AG09309 (cell line): ENCODE measurements at regions not wholly inside any gene's neighbourhood (a gene's known extent, or its start where the extent isn't known, plus 50 kb on each side); places are given as distances from the start of the nearest gene placed in this dataset.

ENCODE experiments used
- DNase-seq: peaks from one replicate; pipeline ENCODE4 v3.0.0-alpha.2; 2010; ENCODE audit warnings: low read depth
- H3K4me3 ChIP-seq: 2 replicates; pipeline ENCODE4 v1.5.1; 2011; ENCODE audit warnings: mild to moderate bottlenecking, low read depth, low read length, moderate library complexity; ENCODE audit not compliant: control insufficient read depth
- CTCF ChIP-seq: IDR thresholded peaks from 2 replicates; pipeline ENCODE4 v1.5.1; 2011; ENCODE audit warnings: mild to moderate bottlenecking, low read depth, low read length, inconsistent platforms; ENCODE audit not compliant: insufficient read depth, control insufficient read depth; ENCODE audit errors: missing control alignments

GRCh38 chr4:14070289-14070880, 442.9 kb upstream of the BOD1L1 start:
- TF ChIP-seq CTCF, result no peak
- no peak overlapping the region for H3K4me3 ChIP-seq
- DNase-seq, result no peak

GRCh38 chr4:14072506-14072905, 445.0 kb upstream of the BOD1L1 start:
- no peak for TF ChIP-seq CTCF
- no peak overlapping the region for H3K4me3 ChIP-seq
- DNase-seq, result no peak

- no peak for DNase-seq
- H3K4me3 ChIP-seq, result no peak overlapping the region
- no peak for TF ChIP-seq CTCF
Observed at GRCh38 chr4:14076776-14077175, 449.3 kb upstream of the BOD1L1 start.

GRCh38 chr4:14078326-14078725, 450.8 kb upstream of the BOD1L1 start:
- H3K4me3 ChIP-seq, result no peak overlapping the region
- no peak for TF ChIP-seq CTCF
- no peak for DNase-seq

GRCh38 chr4:14079601-14080000, 452.1 kb upstream of the BOD1L1 start:
- DNase-seq, result no peak
- no peak for TF ChIP-seq CTCF
- H3K4me3 ChIP-seq, result no peak overlapping the region

GRCh38 chr4:14083150-14083549, 455.6 kb upstream of the BOD1L1 start:
- no peak for TF ChIP-seq CTCF
- DNase-seq, result no peak
- H3K4me3 ChIP-seq, result no peak overlapping the region

GRCh38 chr4:14084598-14084997, 457.1 kb upstream of the BOD1L1 start:
- H3K4me3 ChIP-seq, result no peak overlapping the region
- TF ChIP-seq CTCF, result no peak
- no peak for DNase-seq
